Vagina (tissue), 2 donors: ENCODE measurements at regions not wholly inside any gene's neighbourhood (a gene's known extent, or its start where the extent isn't known, plus 50 kb on each side); places are given as distances from the start of the nearest gene placed in this dataset.

Experiments
- POLR2A ChIP-seq, 2 donors: fragments of 450-650 bp; IDR thresholded peaks; one replicate each; pipeline ENCODE4 v1.6.1; 2017; ENCODE audit warnings: antibody characterized with exemption in 2 of 2, mild to moderate bottlenecking in 2 of 2, moderate library complexity in 2 of 2
- TF ChIP-seq, protein P1 (sequence below), 3 experiments: fragments of 450-650 bp in 2 of 3; fragments of 200-600 bp in 1 of 3; sonication (generic) in 1 of 3; IDR thresholded peaks; one replicate each; pipeline ENCODE4 v1.5.1; 2017 to 2019; ENCODE audit warnings: antibody characterized with exemption in 3 of 3, mild to moderate bottlenecking in 2 of 3, moderate library complexity in 2 of 3

GRCh38 chr5:162268694-162269481 is 201.3 kb downstream of the GABRG2 start:
- TF ChIP-seq, protein P1, sequence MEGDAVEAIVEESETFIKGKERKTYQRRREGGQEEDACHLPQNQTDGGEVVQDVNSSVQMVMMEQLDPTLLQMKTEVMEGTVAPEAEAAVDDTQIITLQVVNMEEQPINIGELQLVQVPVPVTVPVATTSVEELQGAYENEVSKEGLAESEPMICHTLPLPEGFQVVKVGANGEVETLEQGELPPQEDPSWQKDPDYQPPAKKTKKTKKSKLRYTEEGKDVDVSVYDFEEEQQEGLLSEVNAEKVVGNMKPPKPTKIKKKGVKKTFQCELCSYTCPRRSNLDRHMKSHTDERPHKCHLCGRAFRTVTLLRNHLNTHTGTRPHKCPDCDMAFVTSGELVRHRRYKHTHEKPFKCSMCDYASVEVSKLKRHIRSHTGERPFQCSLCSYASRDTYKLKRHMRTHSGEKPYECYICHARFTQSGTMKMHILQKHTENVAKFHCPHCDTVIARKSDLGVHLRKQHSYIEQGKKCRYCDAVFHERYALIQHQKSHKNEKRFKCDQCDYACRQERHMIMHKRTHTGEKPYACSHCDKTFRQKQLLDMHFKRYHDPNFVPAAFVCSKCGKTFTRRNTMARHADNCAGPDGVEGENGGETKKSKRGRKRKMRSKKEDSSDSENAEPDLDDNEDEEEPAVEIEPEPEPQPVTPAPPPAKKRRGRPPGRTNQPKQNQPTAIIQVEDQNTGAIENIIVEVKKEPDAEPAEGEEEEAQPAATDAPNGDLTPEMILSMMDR (IDR thresholded peaks at IDR 0.05) = no peak
- no peak for TF ChIP-seq POLR2A (IDR thresholded peaks at IDR 0.05)
